Mammary epithelial cell (primary cell): ENCODE measurements at regions not wholly inside any gene's neighbourhood (a gene's known extent, or its start where the extent isn't known, plus 50 kb on each side); places are given as distances from the start of the nearest gene placed in this dataset.

Experiments used
- EZH2 ChIP-seq: IDR thresholded peaks from 2 replicates; pipeline ENCODE4 v1.6.1; 2012; ENCODE audit warnings: low read length, inconsistent platforms, borderline replicate concordance
- TF ChIP-seq, protein P1 (sequence below), 2 donors: IDR thresholded peaks in 1 of 2; conservative IDR thresholded peaks in 1 of 2; 2 replicates each; pipeline ENCODE4 v1.5.1; 2011 to 2012; ENCODE audit warnings: inconsistent platforms in 2 of 2, low read length in 2 of 2, mild to moderate bottlenecking in 2 of 2, control low read depth in 1 of 2, low read depth in 1 of 2; ENCODE audit not compliant: insufficient read depth in 1 of 2; ENCODE audit errors: extremely low read depth in 1 of 2

DNA sequence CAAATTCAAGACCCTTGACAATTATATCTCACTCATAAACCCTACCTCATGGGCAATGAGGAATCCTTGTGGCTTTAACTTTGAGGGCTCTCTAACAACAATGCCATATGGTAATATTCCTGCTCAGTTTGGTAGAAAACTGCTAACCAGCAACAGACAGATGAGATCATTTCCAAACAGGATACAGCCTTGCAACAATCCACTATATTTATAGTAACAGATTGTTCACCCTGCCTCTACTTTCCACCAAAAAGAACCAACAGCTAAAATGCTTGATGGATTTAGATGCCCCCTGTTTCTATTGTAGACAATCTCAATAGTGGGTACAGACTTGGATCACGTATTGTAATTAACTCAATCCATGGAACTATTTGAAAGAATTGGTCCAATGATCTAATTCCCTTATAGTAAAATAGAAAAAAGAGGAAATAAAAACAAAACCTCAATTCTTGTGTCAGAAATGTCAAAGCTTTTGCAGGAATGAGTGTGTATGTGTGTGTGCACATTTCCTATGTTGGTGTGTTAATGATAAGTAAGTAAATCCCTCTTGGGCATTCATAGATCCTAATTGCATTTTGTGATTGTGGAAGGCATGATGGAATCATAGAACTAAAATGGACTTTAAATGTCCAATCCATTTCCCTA lies 100.0 kb upstream of the EDEM3 start:
- TF ChIP-seq, protein P1, sequence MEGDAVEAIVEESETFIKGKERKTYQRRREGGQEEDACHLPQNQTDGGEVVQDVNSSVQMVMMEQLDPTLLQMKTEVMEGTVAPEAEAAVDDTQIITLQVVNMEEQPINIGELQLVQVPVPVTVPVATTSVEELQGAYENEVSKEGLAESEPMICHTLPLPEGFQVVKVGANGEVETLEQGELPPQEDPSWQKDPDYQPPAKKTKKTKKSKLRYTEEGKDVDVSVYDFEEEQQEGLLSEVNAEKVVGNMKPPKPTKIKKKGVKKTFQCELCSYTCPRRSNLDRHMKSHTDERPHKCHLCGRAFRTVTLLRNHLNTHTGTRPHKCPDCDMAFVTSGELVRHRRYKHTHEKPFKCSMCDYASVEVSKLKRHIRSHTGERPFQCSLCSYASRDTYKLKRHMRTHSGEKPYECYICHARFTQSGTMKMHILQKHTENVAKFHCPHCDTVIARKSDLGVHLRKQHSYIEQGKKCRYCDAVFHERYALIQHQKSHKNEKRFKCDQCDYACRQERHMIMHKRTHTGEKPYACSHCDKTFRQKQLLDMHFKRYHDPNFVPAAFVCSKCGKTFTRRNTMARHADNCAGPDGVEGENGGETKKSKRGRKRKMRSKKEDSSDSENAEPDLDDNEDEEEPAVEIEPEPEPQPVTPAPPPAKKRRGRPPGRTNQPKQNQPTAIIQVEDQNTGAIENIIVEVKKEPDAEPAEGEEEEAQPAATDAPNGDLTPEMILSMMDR (conservative IDR thresholded peaks at IDR 0.05 in 1 of 2, IDR thresholded peaks at IDR 0.05 in 1 of 2; ENCODE audit: extremely low read depth in 1 of 2, insufficient read depth in 1 of 2, low read depth in 1 of 2, low read length in 2 of 2): no peak
- TF ChIP-seq EZH2: no peak
